WTC11 (cell line): ENCODE measurements at regions not wholly inside any gene's neighbourhood (a gene's known extent, or its start where the extent isn't known, plus 50 kb on each side); places are given as distances from the start of the nearest gene placed in this dataset.

Experiments
- ATAC-seq: fragments of 200-7000 bp; cut with Tn5 transposase; 2 replicates; pipeline ENCODE4 v1.10.0; 2021; ENCODE audit warnings: mild to moderate bottlenecking, moderate library complexity
- CTCF ChIA-PET: fragments of 300-600 bp; sonication (Branson Sonifier 250); formaldehyde crosslinking; loops from one replicate; lab custom pipeline; 2021; ENCODE audit warnings: antibody characterized with exemption; lab: Charles Lee
- POLR2A ChIA-PET: fragments of 350-600 bp; sonication (Branson Sonifier 250); formaldehyde crosslinking; loops from one replicate; lab custom pipeline; 2021; ENCODE audit warnings: antibody characterized with exemption; lab: Charles Lee
- DNase-seq: peaks from one replicate; pipeline ENCODE4 v3.0.0; 2021; ENCODE audit warnings: low spot score
- H3K27ac Mint-ChIP-seq: 2 replicates; pipeline ENCODE4 v1.8.0; 2021; ENCODE audit warnings: mixed read lengths
- H3K27me3 Mint-ChIP-seq: 2 replicates; pipeline ENCODE4 v1.8.0; 2021; ENCODE audit warnings: low read depth, mild to moderate bottlenecking, moderate library complexity, mixed read lengths
- H3K36me3 Mint-ChIP-seq: 2 replicates; pipeline ENCODE4 v1.8.0; 2021; ENCODE audit warnings: mixed read lengths
- H3K4me1 Mint-ChIP-seq: 2 replicates; pipeline ENCODE4 v1.8.0; 2022; ENCODE audit warnings: mixed read lengths
- H3K4me3 Mint-ChIP-seq: 2 replicates; pipeline ENCODE4 v1.8.0; 2021; ENCODE audit warnings: mild to moderate bottlenecking, moderate library complexity, mixed read lengths
- H3K9me3 Mint-ChIP-seq: 2 replicates; pipeline ENCODE4 v1.8.0; 2021; ENCODE audit warnings: mixed read lengths
- ATF1 ChIP-seq: sonication (generic); formaldehyde crosslinking; IDR thresholded peaks from 2 replicates; pipeline ENCODE4 v1.8.1; 2023; ENCODE audit warnings: mild to moderate bottlenecking, moderate library complexity, missing genetic modification reagents
- ELF4 ChIP-seq: sonication (generic); formaldehyde crosslinking; IDR thresholded peaks from 2 replicates; pipeline ENCODE4 v1.8.1; 2022; ENCODE audit warnings: low read depth, mild to moderate bottlenecking, moderate library complexity, missing genetic modification reagents
- GTF2I ChIP-seq: fragments of 250-450 bp; sonication (Bioruptor Pico); conservative IDR thresholded peaks from 2 replicates; pipeline ENCODE4 v1.4.0; 2021; ENCODE audit warnings: mild to moderate bottlenecking
- NR3C1 ChIP-seq: sonication (generic); formaldehyde crosslinking; conservative IDR thresholded peaks from 2 replicates; pipeline ENCODE4 v1.8.1; 2023; ENCODE audit warnings: low read depth, mild to moderate bottlenecking, missing genetic modification reagents
- RORB ChIP-seq: fragments of 250-450 bp; sonication (Bioruptor Pico); IDR thresholded peaks from 2 replicates; pipeline ENCODE4 v1.9.0; 2021; ENCODE audit warnings: mild to moderate bottlenecking
- ZNF263 ChIP-seq: sonication (generic); formaldehyde crosslinking; IDR thresholded peaks from 2 replicates; pipeline ENCODE4 v1.8.1; 2022; ENCODE audit warnings: low read depth, mild to moderate bottlenecking, moderate library complexity, missing genetic modification reagents
- TF ChIP-seq, protein P1 (sequence below): fragments of 200-600 bp; IDR thresholded peaks from 2 replicates; pipeline ENCODE4 v1.8.0; 2022; ENCODE audit warnings: antibody characterized with exemption
- TF ChIP-seq, protein P2 (sequence below): sonication (generic); formaldehyde crosslinking; IDR thresholded peaks from 2 replicates; pipeline ENCODE4 v1.8.1; 2023; ENCODE audit warnings: mild to moderate bottlenecking, missing genetic modification reagents
- TF ChIP-seq, protein P3 (sequence below): sonication (generic); formaldehyde crosslinking; conservative IDR thresholded peaks from 2 replicates; pipeline ENCODE4 v1.8.1; 2022; ENCODE audit warnings: mild to moderate bottlenecking, missing genetic modification reagents
- TF ChIP-seq, protein P4 (sequence below): sonication (generic); formaldehyde crosslinking; IDR thresholded peaks from 2 replicates; pipeline ENCODE4 v1.8.0; 2023; ENCODE audit warnings: missing genetic modification reagents, mild to moderate bottlenecking, borderline replicate concordance
- TF ChIP-seq, protein P5 (sequence below): sonication (generic); formaldehyde crosslinking; IDR thresholded peaks from 2 replicates; pipeline ENCODE4 v1.8.1; 2023; ENCODE audit warnings: mild to moderate bottlenecking, missing genetic modification reagents, moderate library complexity
- TF ChIP-seq, protein P6 (sequence below): sonication (generic); formaldehyde crosslinking; IDR thresholded peaks from 2 replicates; pipeline ENCODE4 v1.8.0; 2022; ENCODE audit warnings: mild to moderate bottlenecking, missing genetic modification reagents
- TF ChIP-seq, protein P7 (sequence below): fragments of 250-450 bp; sonication (Bioruptor Pico); IDR thresholded peaks from 2 replicates; pipeline ENCODE4 v1.9.0; 2021; ENCODE audit warnings: mild to moderate bottlenecking, borderline replicate concordance
- TF ChIP-seq, protein P8 (sequence below): sonication (generic); formaldehyde crosslinking; IDR thresholded peaks from 2 replicates; pipeline ENCODE4 v1.8.0; 2022; ENCODE audit warnings: mild to moderate bottlenecking, missing genetic modification reagents

DNA sequence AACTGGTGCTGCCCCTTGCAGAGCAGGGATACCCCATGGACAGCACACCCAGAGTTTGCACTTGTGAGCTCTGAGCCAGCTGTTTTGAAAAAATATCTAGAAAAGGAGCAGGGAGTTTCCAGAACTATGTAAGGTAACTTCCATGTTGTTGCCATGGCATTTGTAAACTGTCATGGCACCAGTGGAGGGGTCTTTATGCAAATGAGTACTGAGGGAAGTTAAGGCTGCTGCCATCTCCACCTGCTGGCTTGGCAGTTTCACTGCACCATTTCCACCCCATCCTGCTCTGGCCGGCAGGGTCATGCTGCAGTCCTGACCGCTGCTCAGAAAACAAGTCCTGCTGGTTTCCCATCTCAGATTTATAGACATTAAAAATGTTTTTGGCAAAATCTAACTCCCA, 52.3 kb upstream of the SNTG2 start:
- ChIA-PET CTCF (interaction anchor here (1.2 to 1.9 kb wide), 2 partner anchors 158 to 182 kb away, joined by 3 to 6 read pairs; no protein-coding TSS in a partner anchor), POLR2A (no interaction called here)
- DNase-seq (peak; percentile 65), ATAC-seq (peak; percentile 93)
- Mint-ChIP-seq H3K27me3 (peaks cover 23% of the 10 kb centered on the region; the same call in 1 of the 2 replicates), H3K4me3 (no peak overlapping the region), H3K4me1 (peaks cover 10% of the 10 kb centered on the region), H3K9me3 (peaks cover 53% of the 10 kb centered on the region), H3K36me3 (peaks cover 51% of the 10 kb centered on the region), H3K27ac (no peak overlapping the region)
- TF ChIP-seq ELF4 (CRISPR knock-in tag) (no peak), GTF2I (CRISPR knock-in tag) (no peak)
- TF ChIP-seq, protein P1, sequence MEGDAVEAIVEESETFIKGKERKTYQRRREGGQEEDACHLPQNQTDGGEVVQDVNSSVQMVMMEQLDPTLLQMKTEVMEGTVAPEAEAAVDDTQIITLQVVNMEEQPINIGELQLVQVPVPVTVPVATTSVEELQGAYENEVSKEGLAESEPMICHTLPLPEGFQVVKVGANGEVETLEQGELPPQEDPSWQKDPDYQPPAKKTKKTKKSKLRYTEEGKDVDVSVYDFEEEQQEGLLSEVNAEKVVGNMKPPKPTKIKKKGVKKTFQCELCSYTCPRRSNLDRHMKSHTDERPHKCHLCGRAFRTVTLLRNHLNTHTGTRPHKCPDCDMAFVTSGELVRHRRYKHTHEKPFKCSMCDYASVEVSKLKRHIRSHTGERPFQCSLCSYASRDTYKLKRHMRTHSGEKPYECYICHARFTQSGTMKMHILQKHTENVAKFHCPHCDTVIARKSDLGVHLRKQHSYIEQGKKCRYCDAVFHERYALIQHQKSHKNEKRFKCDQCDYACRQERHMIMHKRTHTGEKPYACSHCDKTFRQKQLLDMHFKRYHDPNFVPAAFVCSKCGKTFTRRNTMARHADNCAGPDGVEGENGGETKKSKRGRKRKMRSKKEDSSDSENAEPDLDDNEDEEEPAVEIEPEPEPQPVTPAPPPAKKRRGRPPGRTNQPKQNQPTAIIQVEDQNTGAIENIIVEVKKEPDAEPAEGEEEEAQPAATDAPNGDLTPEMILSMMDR, result 0 out of 2 replicates have a peak, but pooled peaks have one; percentile 19
- TF ChIP-seq, protein P2, sequence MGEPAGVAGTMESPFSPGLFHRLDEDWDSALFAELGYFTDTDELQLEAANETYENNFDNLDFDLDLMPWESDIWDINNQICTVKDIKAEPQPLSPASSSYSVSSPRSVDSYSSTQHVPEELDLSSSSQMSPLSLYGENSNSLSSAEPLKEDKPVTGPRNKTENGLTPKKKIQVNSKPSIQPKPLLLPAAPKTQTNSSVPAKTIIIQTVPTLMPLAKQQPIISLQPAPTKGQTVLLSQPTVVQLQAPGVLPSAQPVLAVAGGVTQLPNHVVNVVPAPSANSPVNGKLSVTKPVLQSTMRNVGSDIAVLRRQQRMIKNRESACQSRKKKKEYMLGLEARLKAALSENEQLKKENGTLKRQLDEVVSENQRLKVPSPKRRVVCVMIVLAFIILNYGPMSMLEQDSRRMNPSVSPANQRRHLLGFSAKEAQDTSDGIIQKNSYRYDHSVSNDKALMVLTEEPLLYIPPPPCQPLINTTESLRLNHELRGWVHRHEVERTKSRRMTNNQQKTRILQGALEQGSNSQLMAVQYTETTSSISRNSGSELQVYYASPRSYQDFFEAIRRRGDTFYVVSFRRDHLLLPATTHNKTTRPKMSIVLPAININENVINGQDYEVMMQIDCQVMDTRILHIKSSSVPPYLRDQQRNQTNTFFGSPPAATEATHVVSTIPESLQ (CRISPR knock-in tag), result no peak
- TF ChIP-seq, protein P3, sequence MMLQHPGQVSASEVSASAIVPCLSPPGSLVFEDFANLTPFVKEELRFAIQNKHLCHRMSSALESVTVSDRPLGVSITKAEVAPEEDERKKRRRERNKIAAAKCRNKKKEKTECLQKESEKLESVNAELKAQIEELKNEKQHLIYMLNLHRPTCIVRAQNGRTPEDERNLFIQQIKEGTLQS, result no peak
- TF ChIP-seq, protein P4, sequence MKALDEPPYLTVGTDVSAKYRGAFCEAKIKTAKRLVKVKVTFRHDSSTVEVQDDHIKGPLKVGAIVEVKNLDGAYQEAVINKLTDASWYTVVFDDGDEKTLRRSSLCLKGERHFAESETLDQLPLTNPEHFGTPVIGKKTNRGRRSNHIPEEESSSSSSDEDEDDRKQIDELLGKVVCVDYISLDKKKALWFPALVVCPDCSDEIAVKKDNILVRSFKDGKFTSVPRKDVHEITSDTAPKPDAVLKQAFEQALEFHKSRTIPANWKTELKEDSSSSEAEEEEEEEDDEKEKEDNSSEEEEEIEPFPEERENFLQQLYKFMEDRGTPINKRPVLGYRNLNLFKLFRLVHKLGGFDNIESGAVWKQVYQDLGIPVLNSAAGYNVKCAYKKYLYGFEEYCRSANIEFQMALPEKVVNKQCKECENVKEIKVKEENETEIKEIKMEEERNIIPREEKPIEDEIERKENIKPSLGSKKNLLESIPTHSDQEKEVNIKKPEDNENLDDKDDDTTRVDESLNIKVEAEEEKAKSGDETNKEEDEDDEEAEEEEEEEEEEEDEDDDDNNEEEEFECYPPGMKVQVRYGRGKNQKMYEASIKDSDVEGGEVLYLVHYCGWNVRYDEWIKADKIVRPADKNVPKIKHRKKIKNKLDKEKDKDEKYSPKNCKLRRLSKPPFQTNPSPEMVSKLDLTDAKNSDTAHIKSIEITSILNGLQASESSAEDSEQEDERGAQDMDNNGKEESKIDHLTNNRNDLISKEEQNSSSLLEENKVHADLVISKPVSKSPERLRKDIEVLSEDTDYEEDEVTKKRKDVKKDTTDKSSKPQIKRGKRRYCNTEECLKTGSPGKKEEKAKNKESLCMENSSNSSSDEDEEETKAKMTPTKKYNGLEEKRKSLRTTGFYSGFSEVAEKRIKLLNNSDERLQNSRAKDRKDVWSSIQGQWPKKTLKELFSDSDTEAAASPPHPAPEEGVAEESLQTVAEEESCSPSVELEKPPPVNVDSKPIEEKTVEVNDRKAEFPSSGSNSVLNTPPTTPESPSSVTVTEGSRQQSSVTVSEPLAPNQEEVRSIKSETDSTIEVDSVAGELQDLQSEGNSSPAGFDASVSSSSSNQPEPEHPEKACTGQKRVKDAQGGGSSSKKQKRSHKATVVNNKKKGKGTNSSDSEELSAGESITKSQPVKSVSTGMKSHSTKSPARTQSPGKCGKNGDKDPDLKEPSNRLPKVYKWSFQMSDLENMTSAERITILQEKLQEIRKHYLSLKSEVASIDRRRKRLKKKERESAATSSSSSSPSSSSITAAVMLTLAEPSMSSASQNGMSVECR (CRISPR knock-in tag), result no peak
- TF ChIP-seq, protein P5, sequence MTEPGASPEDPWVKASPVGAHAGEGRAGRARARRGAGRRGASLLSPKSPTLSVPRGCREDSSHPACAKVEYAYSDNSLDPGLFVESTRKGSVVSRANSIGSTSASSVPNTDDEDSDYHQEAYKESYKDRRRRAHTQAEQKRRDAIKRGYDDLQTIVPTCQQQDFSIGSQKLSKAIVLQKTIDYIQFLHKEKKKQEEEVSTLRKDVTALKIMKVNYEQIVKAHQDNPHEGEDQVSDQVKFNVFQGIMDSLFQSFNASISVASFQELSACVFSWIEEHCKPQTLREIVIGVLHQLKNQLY, result no peak
- TF ChIP-seq, protein P6, sequence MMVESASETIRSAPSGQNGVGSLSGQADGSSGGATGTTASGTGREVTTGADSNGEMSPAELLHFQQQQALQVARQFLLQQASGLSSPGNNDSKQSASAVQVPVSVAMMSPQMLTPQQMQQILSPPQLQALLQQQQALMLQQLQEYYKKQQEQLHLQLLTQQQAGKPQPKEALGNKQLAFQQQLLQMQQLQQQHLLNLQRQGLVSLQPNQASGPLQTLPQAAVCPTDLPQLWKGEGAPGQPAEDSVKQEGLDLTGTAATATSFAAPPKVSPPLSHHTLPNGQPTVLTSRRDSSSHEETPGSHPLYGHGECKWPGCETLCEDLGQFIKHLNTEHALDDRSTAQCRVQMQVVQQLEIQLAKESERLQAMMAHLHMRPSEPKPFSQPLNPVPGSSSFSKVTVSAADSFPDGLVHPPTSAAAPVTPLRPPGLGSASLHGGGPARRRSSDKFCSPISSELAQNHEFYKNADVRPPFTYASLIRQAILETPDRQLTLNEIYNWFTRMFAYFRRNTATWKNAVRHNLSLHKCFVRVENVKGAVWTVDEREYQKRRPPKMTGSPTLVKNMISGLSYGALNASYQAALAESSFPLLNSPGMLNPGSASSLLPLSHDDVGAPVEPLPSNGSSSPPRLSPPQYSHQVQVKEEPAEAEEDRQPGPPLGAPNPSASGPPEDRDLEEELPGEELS (CRISPR knock-in tag), result no peak

DNA sequence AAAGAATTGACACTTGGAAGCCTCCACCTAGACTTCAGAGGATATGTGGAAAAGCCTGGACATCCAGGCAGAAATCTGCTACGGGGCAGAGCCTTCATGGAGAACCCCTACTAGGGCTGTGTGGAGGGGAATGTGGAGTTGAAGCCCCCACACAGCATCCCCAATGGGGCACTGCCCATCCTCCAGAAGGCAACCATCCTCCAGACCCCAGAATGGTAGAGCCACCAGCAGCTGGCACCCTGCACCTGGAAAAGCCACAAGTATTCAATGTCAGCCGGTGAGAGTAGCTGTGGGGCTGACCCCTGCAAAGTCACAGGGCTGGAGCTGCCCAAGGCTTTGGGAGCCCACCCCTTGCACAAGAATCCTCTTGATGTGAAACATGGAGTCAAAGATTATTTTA, 53.6 kb upstream of the SNTG2 start:
- Mint-ChIP-seq H3K4me1 (peaks cover 18% of the 10 kb centered on the region), H3K36me3 (peaks cover 41% of the 10 kb centered on the region), H3K27ac (no peak overlapping the region), H3K4me3 (no peak overlapping the region), H3K27me3 (peaks cover 18% of the 10 kb centered on the region; the same call in 1 of the 2 replicates), H3K9me3 (peaks cover 46% of the 10 kb centered on the region)
- ChIA-PET POLR2A (no interaction called here), CTCF (interaction anchor here (1.2 to 1.9 kb wide), 2 partner anchors 157 to 181 kb away, joined by 3 to 6 read pairs; no protein-coding TSS in a partner anchor)
- DNase-seq, result no peak
- no peak for ATAC-seq
- no peak for TF ChIP-seq RORB
- TF ChIP-seq ZNF263 (CRISPR knock-in tag), result no peak
- TF ChIP-seq, protein P7, sequence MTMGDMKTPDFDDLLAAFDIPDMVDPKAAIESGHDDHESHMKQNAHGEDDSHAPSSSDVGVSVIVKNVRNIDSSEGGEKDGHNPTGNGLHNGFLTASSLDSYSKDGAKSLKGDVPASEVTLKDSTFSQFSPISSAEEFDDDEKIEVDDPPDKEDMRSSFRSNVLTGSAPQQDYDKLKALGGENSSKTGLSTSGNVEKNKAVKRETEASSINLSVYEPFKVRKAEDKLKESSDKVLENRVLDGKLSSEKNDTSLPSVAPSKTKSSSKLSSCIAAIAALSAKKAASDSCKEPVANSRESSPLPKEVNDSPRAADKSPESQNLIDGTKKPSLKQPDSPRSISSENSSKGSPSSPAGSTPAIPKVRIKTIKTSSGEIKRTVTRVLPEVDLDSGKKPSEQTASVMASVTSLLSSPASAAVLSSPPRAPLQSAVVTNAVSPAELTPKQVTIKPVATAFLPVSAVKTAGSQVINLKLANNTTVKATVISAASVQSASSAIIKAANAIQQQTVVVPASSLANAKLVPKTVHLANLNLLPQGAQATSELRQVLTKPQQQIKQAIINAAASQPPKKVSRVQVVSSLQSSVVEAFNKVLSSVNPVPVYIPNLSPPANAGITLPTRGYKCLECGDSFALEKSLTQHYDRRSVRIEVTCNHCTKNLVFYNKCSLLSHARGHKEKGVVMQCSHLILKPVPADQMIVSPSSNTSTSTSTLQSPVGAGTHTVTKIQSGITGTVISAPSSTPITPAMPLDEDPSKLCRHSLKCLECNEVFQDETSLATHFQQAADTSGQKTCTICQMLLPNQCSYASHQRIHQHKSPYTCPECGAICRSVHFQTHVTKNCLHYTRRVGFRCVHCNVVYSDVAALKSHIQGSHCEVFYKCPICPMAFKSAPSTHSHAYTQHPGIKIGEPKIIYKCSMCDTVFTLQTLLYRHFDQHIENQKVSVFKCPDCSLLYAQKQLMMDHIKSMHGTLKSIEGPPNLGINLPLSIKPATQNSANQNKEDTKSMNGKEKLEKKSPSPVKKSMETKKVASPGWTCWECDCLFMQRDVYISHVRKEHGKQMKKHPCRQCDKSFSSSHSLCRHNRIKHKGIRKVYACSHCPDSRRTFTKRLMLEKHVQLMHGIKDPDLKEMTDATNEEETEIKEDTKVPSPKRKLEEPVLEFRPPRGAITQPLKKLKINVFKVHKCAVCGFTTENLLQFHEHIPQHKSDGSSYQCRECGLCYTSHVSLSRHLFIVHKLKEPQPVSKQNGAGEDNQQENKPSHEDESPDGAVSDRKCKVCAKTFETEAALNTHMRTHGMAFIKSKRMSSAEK (CRISPR knock-in tag), result no peak
- TF ChIP-seq, protein P1, result no peak
- no peak for TF ChIP-seq ATF1 (CRISPR knock-in tag)
- TF ChIP-seq, protein P8, sequence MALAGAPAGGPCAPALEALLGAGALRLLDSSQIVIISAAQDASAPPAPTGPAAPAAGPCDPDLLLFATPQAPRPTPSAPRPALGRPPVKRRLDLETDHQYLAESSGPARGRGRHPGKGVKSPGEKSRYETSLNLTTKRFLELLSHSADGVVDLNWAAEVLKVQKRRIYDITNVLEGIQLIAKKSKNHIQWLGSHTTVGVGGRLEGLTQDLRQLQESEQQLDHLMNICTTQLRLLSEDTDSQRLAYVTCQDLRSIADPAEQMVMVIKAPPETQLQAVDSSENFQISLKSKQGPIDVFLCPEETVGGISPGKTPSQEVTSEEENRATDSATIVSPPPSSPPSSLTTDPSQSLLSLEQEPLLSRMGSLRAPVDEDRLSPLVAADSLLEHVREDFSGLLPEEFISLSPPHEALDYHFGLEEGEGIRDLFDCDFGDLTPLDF (CRISPR knock-in tag), result no peak
- no peak for TF ChIP-seq NR3C1
